ENCODE measurements at regions not wholly inside any gene's neighbourhood (a gene's known extent, or its start where the extent isn't known, plus 50 kb on each side); places are given as distances from the start of the nearest gene placed in this dataset.

GRCh38 chr5:89478851-89479250, 595.9 kb upstream of the MEF2C start:
- no peak for DNase-seq (ENCODE audit: low read depth, low spot score)
- in situ Hi-C loops (cut with HindIII; ENCODE audit: low pct_unique_long_range_greater_than_20kb, low sequenced_read_pairs) = no loop called here

DNA sequence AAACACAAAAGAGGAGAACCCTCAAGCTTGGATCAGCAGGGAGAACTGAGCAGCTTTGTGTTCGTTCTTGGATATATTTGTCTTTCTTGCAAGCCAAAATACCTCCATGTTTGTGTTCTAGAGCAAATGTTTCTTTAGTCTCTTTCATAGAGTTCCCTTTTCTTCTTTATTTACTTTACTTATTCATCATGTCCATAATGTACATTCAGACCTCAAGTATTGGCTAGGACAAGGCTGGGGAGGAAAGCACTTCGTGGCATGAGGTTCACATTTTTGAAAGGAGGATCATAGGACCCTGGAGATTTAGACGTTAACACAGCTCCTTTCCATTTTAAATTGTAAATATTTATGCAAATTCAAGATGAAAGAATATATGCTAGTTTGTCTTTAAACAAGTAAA, 590.2 kb upstream of the MEF2C start:
- no peak for DNase-seq (ENCODE audit: low read depth, low spot score)
- in situ Hi-C loops (cut with HindIII; ENCODE audit: low pct_unique_long_range_greater_than_20kb, low sequenced_read_pairs) = no loop called here

GRCh38 chr5:89471541-89471940, 588.6 kb upstream of the MEF2C start:
- in situ Hi-C loops (cut with HindIII; ENCODE audit: low pct_unique_long_range_greater_than_20kb, low sequenced_read_pairs) = no loop called here
- no peak for DNase-seq (ENCODE audit: low read depth, low spot score)

GRCh38 chr5:89471115-89471514, 588.1 kb upstream of the MEF2C start:
- in situ Hi-C loops (cut with HindIII; ENCODE audit: low pct_unique_long_range_greater_than_20kb, low sequenced_read_pairs) = no loop called here
- DNase-seq (ENCODE audit: low read depth, low spot score) = no peak

- DNase-seq (ENCODE audit: low read depth, low spot score) = no peak
- in situ Hi-C loops (cut with HindIII; ENCODE audit: low pct_unique_long_range_greater_than_20kb, low sequenced_read_pairs) = no loop called here
Observed at GRCh38 chr5:89470658-89471057, 587.7 kb upstream of the MEF2C start.

- no peak for DNase-seq (ENCODE audit: low read depth, low spot score)
- in situ Hi-C loops (cut with HindIII; ENCODE audit: low pct_unique_long_range_greater_than_20kb, low sequenced_read_pairs) = no loop called here
Observed at GRCh38 chr5:89458332-89458656, 575.3 kb upstream of the MEF2C start.

GRCh38 chr5:89457411-89458331, 574.7 kb upstream of the MEF2C start:
- in situ Hi-C loops (cut with HindIII; ENCODE audit: low pct_unique_long_range_greater_than_20kb, low sequenced_read_pairs) = no loop called here
- DNase-seq (ENCODE audit: low read depth, low spot score) = peak; percentile 59

DNA sequence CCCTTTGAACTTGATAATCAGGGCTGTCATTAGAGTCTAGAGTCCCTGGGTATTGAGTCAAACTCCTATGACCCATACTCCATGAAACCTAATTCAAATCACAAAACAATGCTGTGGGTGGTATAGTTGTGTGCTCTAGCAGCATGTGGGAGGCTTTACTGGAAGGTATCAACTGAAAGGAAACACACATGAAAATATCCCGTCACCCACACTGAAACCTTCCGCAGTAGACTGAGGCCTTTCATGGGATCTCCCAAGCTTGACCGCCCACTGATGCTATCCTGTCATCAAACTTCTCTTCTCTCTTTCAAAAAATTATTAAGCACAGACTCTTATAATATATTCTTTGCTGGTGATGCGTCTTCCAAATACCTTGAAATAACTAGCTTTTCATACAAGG, 569.1 kb upstream of the MEF2C start:
- no peak for DNase-seq (ENCODE audit: low read depth, low spot score)
- in situ Hi-C loops (cut with HindIII; ENCODE audit: low pct_unique_long_range_greater_than_20kb, low sequenced_read_pairs) = no loop called here

- in situ Hi-C loops (cut with HindIII; ENCODE audit: low pct_unique_long_range_greater_than_20kb, low sequenced_read_pairs) = no loop called here
Observed at GRCh38 chr5:89451263-89451662, 568.3 kb upstream of the MEF2C start.

GRCh38 chr5:89450149-89450538, 567.2 kb upstream of the MEF2C start:
- in situ Hi-C loops (cut with HindIII; ENCODE audit: low pct_unique_long_range_greater_than_20kb, low sequenced_read_pairs) = no loop called here
- no peak for DNase-seq (ENCODE audit: low read depth, low spot score)

More at GRCh38 chr5:89451263-89451662, 568.3 kb upstream of the MEF2C start:
- no peak for DNase-seq (ENCODE audit: low read depth, low spot score)

- in situ Hi-C loops (cut with HindIII; ENCODE audit: low pct_unique_long_range_greater_than_20kb, low sequenced_read_pairs) = no loop called here
- no peak for DNase-seq (ENCODE audit: low read depth, low spot score)
Observed at GRCh38 chr5:89449392-89450148, 566.6 kb upstream of the MEF2C start.

- in situ Hi-C loops (cut with HindIII; ENCODE audit: low pct_unique_long_range_greater_than_20kb, low sequenced_read_pairs) = no loop called here
- no peak for DNase-seq (ENCODE audit: low read depth, low spot score)
Observed at GRCh38 chr5:89447027-89447426, 564.0 kb upstream of the MEF2C start.

DNA sequence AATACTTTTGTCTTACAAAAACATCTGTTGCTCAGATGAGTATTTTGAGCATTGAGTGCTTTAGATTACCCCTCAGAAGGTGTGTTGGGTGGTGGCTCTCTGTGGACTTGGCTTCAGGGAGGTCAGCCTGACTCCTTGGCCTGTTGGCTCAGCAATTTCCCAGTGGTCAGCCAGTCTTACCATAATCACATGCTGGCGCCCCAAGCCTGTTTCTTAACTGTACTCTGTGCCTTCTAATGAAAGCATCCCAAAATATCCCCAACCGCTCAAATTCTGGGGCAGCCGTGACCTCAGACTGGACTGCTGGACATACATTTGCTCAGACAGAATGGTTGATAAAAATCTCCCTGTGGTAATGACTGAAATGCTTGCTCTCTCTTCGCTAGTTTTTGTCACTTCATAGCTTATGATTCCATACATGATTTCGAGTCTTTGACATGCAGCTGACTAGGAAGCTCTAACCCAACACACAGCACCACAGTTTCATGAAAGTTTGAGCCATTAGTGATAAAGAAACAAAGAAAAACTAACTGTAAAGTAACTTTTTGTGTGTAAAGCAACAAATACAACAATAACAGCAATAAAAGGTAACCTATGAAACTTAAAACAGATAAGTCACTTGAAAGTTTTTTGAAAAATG, 562.2 kb upstream of the MEF2C start:
- in situ Hi-C loops (cut with HindIII; ENCODE audit: low pct_unique_long_range_greater_than_20kb, low sequenced_read_pairs) = no loop called here
- DNase-seq (ENCODE audit: low read depth, low spot score) = no peak

DNA sequence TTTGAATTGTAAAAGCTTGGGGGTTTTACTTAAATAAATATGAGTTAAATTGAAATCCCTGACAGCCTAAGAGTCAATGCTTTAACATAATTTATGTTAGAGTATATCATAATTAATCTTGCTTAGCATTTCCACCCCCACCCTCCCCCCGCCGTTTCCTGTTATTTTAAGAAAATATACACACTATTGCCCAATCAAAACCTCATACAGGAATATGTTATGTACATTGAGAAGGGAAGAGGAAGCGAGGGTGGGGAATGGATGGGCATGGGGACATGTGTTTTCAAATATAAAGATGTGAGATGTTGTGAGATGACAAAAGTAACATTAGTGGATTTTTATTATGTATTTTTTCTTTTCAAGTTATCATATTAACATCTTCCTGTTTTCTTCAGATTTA, 561.1 kb upstream of the MEF2C start:
- no peak for DNase-seq (ENCODE audit: low read depth, low spot score)
- in situ Hi-C loops (cut with HindIII; ENCODE audit: low pct_unique_long_range_greater_than_20kb, low sequenced_read_pairs) = no loop called here

DNA sequence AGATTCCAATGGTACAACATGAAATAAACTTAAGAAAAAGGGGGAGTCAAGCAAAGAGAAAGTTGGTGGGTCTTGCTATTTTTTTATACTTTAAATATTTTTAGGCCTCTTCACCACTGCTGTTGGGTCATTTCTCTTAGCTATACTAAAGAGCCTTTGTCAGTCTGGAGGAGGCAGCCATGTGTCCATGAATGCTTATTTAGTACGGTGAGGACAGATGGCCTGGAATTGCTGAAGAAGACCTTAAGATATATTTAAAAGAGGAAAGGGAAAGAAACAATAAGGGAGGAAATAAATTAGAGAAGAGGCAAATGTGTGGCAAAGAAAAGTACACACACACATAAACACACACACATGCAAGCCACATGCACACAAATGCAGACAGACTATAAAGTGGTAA, 560.5 kb upstream of the MEF2C start:
- no peak for DNase-seq (ENCODE audit: low read depth, low spot score)
- in situ Hi-C loops (cut with HindIII; ENCODE audit: low pct_unique_long_range_greater_than_20kb, low sequenced_read_pairs) = no loop called here

GRCh38 chr5:89441965-89442364, 559.0 kb upstream of the MEF2C start:
- no peak for DNase-seq (ENCODE audit: low read depth, low spot score)
- in situ Hi-C loops (cut with HindIII; ENCODE audit: low pct_unique_long_range_greater_than_20kb, low sequenced_read_pairs) = no loop called here

DNA sequence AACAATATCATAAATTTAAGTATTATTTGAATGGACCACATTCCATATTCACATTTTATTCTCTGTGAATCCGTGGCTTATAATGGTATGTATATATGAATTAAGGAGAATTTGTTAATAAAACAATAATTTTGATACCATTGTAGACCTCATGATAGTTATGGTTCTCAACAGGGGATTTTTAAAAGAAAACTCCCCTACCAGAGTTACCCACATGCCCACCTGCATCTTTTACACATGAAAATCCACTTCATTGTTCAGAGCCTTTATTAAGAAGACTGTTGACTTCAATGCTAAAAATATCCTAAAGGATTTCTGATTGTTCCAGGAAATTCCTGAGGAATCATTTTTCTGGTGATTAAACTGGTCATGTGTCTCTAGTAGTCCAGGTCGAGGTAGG, 557.7 kb upstream of the MEF2C start:
- no peak for DNase-seq (ENCODE audit: low read depth, low spot score)
- in situ Hi-C loops (cut with HindIII; ENCODE audit: low pct_unique_long_range_greater_than_20kb, low sequenced_read_pairs) = no loop called here

Measured in SK-MEL-5 (cell line).